HG02852 (cell line): ENCODE measurements at regions not wholly inside any gene's neighbourhood (a gene's known extent, or its start where the extent isn't known, plus 50 kb on each side); places are given as distances from the start of the nearest gene placed in this dataset.
A peak's percentile ranks its signal among the peaks of the same experiment; 100 is the strongest.
"Not testable (repeated sequence)": the region's sequence is repeated elsewhere in the genome, so short reads cannot be mapped to it uniquely, and the experiment has no call there.

Experiments
- ATAC-seq: cut with Tn5 transposase; IDR thresholded peaks from one replicate; pipeline ENCODE4 v1.9.1; 2021; ENCODE audit warnings: mild to moderate bottlenecking, moderate library complexity; ENCODE audit not compliant: unreplicated experiment

DNA sequence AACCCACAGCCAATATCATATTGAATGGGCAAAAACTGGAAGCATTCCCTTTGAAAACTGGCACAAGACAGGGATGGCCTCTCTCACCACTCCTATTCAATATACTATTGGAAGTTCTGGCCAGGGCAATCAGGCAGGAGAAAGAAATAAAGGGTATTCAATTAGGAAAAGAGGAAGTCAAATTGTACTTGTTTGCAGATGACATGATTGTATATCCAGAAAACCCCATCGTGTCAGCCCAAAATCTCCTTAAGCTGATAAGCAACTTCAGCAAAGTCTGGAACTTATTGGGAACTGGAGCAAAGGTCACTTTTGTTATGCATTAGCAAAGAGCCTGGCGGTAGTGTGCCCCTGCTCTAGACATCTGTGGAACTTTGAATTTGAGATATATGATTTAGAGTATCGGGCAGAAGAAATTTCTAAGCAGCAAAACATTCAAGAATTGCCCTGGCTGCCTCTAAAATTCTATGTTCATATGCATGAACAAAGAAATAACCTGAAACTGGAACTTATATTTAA lies 53.4 kb upstream of the PSMA1 start:
- ATAC-seq: not testable (repeated sequence)

DNA sequence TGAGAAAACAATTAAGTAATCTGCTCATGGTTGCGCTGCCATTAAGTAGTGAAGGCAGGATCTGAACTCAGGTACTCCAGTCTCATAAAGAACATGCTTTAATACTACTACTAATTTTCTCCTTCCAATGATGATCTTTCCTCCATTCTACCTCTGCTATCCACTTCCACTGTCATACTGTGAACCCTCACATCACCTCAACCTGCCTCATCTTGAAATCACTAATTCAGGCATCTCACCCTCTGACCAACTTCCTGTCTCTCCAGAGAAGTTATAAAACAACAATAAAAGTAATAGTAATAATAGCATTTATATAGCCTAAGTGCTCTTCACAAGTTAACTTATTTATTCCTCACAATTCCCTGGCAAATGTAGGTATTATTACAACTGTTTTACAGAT lies 57.1 kb upstream of the PSMA1 start:
- ATAC-seq: no peak

DNA sequence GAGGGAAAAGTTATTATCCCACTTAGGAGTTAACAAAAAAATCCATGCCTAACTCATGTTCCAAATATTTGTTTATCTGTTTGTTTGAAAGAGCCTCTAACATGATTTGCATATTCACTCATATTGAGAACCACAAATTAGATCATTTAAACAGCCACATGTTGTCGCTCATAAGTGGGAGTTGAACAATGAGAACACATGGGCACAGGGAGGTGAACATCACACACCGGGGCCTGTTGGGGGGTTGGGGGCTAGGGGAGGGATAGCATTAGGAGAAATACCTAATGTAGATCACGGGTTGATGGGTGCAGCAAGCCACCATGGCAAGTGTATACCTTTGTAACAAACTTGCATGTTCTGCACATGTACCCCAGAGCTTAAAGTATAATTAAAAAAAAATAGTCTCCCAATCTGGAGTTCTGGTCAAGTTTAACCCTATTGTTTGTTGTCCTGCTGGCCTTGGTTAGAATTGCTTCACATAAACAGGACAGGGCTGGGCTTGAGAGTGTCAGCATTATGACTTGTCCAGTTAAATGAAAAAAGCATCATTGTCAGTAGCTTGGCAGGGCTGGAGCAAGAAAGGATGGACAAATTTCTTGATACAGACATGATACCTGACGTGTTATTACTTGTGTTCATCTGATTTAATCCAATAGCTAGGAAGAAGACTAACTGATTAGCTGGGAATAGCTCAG lies 57.8 kb upstream of the PSMA1 start:
- ATAC-seq: peak; percentile 25

DNA sequence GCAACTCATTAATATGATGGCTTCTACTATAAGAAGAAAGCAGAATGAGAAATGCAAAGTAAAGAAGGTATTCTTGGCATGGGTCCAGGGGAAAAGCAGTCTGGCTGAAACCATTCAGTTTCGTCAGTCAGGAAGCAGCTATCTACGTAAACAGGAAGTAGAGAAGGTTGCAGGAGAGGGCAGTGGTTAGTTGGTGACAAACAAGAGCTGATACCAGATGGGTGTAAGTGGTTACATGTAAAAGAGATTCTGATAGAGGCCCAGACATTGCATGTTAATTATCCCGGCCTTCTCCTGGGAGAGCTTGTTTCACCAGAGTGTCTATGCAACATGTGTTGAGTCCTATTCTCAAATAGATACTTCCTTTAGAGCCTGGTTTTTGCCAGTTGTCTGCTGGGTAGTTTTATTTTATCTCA lies 58.4 kb upstream of the PSMA1 start:
- ATAC-seq: peak; percentile 98

DNA sequence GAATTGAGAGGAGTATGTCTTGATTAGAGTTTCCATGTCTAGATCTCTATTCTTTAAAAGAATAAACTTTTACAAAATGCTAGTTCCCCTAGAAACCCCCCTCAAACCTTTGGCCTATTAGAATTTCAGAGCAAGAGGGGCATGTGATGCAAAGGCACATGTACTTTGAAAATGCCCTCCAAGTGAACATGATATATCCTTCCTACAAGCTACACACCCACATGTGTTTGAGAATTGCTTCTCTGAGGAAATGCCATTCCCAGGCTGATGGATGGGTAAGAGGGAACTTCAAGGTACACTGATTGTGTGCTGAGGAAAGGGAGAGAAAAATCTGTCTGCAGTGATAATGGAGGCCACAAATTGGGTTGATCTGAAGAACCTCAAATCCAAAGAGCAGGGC lies 59.5 kb upstream of the PSMA1 start:
- no peak for ATAC-seq

DNA sequence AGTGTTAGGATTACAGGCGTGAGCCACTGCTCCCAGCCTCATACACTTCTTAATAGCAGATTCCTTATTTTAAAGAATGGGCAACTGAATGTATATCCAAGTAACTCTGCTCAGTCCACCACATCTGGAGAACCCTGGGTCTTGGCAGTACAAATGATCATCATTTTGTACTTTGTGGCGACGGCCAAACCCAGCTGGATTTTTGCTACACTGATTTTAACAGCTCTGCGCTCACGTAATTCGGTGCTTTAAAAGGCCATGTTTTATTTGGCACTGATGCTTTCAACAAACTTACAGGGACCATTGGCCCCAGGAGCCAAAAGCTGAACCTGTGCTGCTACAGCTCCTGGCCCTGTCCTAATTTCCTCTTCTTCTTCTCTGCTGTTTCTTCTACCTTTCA lies 60.8 kb upstream of the PDE3B start:
- ATAC-seq: no peak

DNA sequence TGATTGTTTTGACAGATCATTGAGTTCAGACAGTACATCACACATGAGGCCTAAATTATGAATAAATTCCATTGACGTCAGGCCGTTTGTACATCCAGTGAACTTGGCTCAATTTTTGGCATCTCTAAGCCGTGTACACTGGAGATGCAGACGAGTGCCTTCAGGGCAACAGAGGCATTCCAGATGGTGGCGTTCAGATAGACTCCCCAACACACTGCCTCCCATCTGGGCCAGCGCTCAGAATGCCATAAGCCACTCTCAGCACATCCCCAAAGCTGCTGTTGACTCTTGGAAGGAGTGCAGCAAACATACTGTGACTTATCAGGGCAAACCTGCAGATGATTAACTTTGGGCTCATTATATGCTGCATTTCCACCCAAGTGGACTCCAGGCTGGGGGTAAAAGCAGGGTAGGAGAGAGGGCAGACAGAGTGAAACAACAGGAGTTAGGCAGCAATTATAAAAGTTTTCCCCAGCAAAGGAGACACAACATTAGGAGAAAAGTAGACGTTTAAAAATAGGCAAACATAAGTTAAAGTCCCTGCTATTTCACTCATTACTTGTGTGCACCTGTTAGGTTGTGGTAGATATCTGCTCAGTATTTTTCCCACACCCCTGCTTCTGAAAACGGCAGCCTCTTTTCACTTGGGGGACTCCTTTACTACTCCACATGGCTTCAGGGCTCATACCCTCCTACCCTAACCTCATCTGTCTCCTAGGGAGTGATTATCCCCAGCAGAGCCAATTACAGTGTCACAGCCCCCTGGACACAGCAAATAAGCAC lies 60.2 kb upstream of the PDE3B start:
- no peak for ATAC-seq

DNA sequence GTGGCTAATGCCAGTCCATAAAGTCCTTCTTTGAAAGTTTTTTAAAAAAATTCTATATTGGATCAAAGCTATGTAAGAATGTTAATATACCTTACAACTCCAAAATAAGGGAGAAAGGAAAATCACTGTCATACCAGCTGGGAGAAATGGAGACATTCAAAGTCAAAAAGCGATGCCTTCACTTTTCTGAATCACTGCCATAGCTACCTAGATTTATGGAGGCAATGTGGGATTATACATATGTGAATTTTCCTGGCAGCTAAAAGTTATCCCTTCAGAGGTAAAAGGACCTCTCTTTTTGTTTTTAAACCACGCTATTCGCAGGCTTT lies 59.6 kb upstream of the PDE3B start:
- no peak for ATAC-seq

DNA sequence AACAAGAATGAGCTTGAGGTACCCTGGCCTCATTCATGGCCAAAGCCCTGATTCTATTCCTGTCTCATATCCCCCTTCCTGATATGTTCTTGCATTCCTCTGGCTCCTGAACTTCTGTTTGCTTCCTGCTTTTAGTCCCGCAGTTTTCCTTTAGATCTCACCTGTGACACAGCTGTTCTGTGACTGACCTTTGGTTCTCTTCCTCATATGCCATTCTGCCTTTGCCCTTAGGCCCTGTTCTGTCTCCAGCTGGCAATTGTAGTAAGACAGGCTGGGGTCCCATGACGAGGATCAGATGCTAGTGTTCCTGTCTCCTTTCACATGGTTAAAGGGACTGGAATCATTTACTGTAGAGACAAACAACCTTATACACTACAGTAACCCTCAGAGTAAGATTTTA lies 59.0 kb upstream of the PDE3B start:
- no peak for ATAC-seq

DNA sequence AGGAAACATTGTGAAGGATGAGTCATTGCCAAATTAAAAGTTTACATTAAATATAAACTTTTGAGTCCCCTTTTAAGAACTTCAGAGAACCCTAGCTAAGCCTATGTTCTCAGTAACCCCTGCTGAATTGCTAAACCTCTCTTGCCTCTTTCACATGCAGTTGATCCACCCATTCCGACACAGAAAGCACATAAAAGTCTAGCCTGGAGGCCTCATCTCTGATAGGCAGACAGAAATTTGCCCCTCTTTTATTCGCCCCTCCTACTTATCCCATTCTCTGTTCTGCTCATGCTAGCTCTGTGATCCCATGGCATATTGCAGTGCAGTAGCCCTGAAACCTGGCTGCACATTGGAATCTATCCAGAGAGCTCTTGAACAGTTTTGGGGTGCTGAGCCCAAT lies 58.2 kb upstream of the PDE3B start:
- no peak for ATAC-seq

DNA sequence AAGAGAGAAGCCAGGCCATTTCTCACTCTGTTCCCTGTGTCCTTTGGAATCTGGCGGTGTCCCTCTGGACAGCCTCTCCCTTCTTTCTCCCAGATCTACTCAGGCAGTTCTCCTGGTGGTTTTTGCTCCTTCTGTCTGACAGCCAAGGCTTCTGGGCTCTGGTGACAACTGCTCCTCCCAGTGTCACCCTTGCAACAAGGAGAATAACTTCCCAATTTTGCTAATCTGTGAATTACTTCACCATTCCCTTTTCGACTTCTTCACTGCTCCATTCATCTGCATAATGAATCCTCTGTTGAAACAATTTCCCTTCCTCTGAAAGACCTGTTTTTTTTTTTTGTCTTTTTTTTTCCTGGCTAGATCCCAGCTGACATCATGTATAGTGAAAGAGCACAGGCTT lies 56.3 kb upstream of the PDE3B start:
- no peak for ATAC-seq

DNA sequence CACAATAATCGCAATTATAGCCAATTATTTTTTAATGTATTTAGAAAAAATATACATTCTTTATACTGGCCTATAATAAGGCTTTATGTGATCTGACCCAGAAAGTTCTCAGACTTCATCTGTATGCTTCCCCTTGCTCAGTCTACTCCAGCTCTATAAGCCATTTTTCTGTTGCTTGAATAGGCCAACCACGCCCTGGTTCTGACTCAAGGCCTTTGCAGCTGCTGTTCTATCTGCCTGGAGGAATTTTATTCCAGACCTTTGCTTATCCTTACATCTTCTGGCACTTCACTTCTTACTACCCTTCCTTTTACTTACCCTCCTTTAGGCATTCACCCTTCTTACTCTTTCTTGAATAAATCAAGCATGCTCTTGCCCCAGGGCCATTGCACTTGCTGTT lies 54.9 kb upstream of the PDE3B start:
- no peak for ATAC-seq

DNA sequence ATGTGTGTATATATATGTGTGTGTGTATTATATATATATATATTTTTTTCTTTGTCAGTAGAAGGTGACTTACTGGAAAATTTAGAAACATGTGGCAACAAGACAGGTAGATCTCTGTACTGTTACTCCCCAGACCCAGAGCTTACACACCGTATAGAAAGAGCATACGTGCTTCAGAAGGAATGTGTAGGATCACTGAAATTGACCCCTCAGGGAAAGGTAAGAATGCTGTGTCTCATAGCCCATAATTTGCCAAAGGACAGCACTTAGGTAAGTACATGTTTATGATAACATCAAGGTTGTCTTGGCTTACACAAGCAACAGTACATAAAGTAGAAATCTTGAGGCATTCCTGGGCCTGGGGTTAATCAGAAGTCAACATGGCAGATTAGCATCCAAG lies 54.2 kb upstream of the PDE3B start:
- ATAC-seq: no peak

DNA sequence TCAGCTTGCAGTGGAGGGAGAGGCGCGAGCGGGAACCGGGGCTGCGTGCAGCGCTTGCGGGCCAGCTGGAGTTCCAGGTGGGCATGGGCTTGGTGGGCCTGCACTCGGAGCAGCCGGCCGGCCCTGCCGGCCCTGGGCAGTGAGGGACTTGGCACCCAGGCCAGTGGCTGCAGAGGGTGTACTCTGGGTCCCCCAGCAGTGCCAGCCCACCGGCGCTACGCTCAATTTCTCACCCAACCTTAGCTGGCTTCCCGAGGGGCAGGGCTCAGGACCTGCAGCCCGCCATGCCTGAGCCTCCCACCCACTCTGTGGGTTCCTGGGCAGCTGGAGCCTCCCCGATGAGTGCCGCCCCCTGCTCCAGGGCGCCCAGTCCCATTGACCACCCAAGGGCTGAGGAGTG lies 52.6 kb upstream of the PDE3B start:
- ATAC-seq: not testable (repeated sequence)

DNA sequence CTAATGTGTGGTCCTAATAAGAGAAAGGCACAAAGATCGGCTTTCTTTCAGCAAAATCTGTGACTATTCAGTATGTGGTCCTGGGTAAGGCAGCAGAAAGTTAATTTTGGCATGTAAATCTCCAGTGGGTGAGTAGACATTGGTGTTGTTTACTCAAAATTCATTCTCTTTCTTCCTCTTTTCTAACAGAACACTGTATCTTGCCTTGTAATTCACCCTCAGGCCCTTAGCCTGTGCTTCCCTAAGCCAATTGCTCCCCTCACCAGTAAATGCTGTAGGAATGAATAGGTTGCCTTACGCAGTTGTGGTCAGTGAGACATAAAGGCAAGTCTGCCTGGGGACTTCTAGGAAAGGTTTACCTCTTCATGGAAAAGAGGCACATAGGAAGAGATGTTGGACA lies 49.9 kb upstream of the PDE3B start:
- no peak for ATAC-seq
